ENCODE measurements at regions not wholly inside any gene's neighbourhood (a gene's known extent, or its start where the extent isn't known, plus 50 kb on each side); places are given as distances from the start of the nearest gene placed in this dataset.
A peak's percentile ranks its signal among the peaks of the same experiment; 100 is the strongest.

- Histone ChIP-seq H3K9ac (ENCODE audit: low read depth, low read length, poor library complexity) (peak overlapping the region; percentile 34), H2BK5ac (ENCODE audit: low read length) (no peak overlapping the region), H3K27me3 (ENCODE audit: control insufficient read depth in 3 of 3, insufficient read depth in 3 of 3, low read depth in 1 of 3, low read length in 3 of 3) (peaks cover 0 to 2% (median 0%) of the 10 kb centered on the region in 3 experiments), H3K4me1 (ENCODE audit: control insufficient read depth in 2 of 2, insufficient read depth in 1 of 2, low read depth in 1 of 2, low read length in 2 of 2) (peaks cover 0 to 3% of the 10 kb centered on the region in 2 donors), H3K27ac (replicated peaks; ENCODE audit: low read length) (no peak overlapping the region), H3K36me3 (replicated peaks in 1 of 2; ENCODE audit: control insufficient read depth in 2 of 2, insufficient read depth in 2 of 2, low read length in 2 of 2) (peaks cover 0 to 2% of the 10 kb centered on the region in 2 donors), H2AK5ac (ENCODE audit: low read depth, low read length) (peak overlapping the region; percentile 39), H3K4me2 (ENCODE audit: insufficient read depth, low read length, poor library complexity, severe bottlenecking) (no peak overlapping the region), H2BK15ac (ENCODE audit: low read length) (no peak overlapping the region), H3K4ac (ENCODE audit: low read length) (no peak overlapping the region), H3K23ac (ENCODE audit: low read depth, low read length, poor library complexity) (peak overlapping the region; percentile 57), H4K8ac (ENCODE audit: low read depth, low read length) (no peak overlapping the region), H2BK120ac (ENCODE audit: low read depth, low read length) (no peak overlapping the region), H4K91ac (ENCODE audit: low read depth, low read length, poor library complexity) (no peak overlapping the region), H3K79me1 (ENCODE audit: low read depth, low read length) (no peaks in the 10 kb centered on the region), H2BK12ac (ENCODE audit: low read length) (no peak overlapping the region), H3K18ac (ENCODE audit: low read length) (peak overlapping the region; percentile 63), H3K4me3 (ENCODE audit: low read length in 2 of 2) (no peak overlapping the region), H3K9me3 (replicated peaks in 1 of 2; ENCODE audit: control insufficient read depth in 2 of 2, insufficient read depth in 1 of 2, low read depth in 1 of 2, low read length in 2 of 2) (peaks cover 0 to 2% of the 10 kb centered on the region in 2 donors), H2AFZ (ENCODE audit: low read length) (no peak overlapping the region), H3K14ac (ENCODE audit: low read length) (no peak overlapping the region)
- WGBS, 2 donors (ENCODE audit: extremely low coverage in 2 of 2, insufficient read length in 2 of 2, insufficient replicate concordance in 1 of 2) = no CpG with 5 or more reads among the region's 7 CpGs
- DNase-seq (ENCODE audit: low spot score) = no peak
Observed at GRCh38 chr2:4675295-4675694, 971.9 kb downstream of the DCDC2C start.

- H4K91ac ChIP-seq (ENCODE audit: low read depth, low read length, poor library complexity) = no peak overlapping the region
- H2BK12ac ChIP-seq (ENCODE audit: low read length) = no peak overlapping the region
- no CpG with 5 or more reads among the region's 4 CpGs for WGBS, 2 donors (ENCODE audit: extremely low coverage in 2 of 2, insufficient read length in 2 of 2, insufficient replicate concordance in 1 of 2)
- peaks cover 0 to 2% of the 10 kb centered on the region in 2 donors for H3K9me3 ChIP-seq (replicated peaks in 1 of 2; ENCODE audit: control insufficient read depth in 2 of 2, insufficient read depth in 1 of 2, low read depth in 1 of 2, low read length in 2 of 2)
- H2BK120ac ChIP-seq (ENCODE audit: low read depth, low read length) = no peak overlapping the region
- no peak overlapping the region for H2BK15ac ChIP-seq (ENCODE audit: low read length)
- H3K23ac ChIP-seq (ENCODE audit: low read depth, low read length, poor library complexity) = no peak overlapping the region
- H3K4me1 ChIP-seq (ENCODE audit: control insufficient read depth in 2 of 2, insufficient read depth in 1 of 2, low read depth in 1 of 2, low read length in 2 of 2) = peaks cover 0 to 3% of the 10 kb centered on the region in 2 donors
- no peaks in the 10 kb centered on the region for H3K79me1 ChIP-seq (ENCODE audit: low read depth, low read length)
- no peak overlapping the region for H3K4me2 ChIP-seq (ENCODE audit: insufficient read depth, low read length, poor library complexity, severe bottlenecking)
- peaks cover 0 to 2% (median 0%) of the 10 kb centered on the region in 3 experiments for H3K27me3 ChIP-seq (ENCODE audit: control insufficient read depth in 3 of 3, insufficient read depth in 3 of 3, low read depth in 1 of 3, low read length in 3 of 3)
- no peak overlapping the region for H3K27ac ChIP-seq (replicated peaks; ENCODE audit: low read length)
- no peak overlapping the region for H2AK5ac ChIP-seq (ENCODE audit: low read depth, low read length)
- no peak overlapping the region for H2BK5ac ChIP-seq (ENCODE audit: low read length)
- no peak overlapping the region for H3K18ac ChIP-seq (ENCODE audit: low read length)
- H3K4me3 ChIP-seq (ENCODE audit: low read length in 2 of 2) = peak overlapping the region in 1 of 2 donors; percentile 49
- peaks cover 0 to 2% of the 10 kb centered on the region in 2 donors for H3K36me3 ChIP-seq (replicated peaks in 1 of 2; ENCODE audit: control insufficient read depth in 2 of 2, insufficient read depth in 2 of 2, low read length in 2 of 2)
- DNase-seq (ENCODE audit: low spot score) = no peak
- peak overlapping the region; percentile 8 for H3K9ac ChIP-seq (ENCODE audit: low read depth, low read length, poor library complexity)
- H3K14ac ChIP-seq (ENCODE audit: low read length) = no peak overlapping the region
- H4K8ac ChIP-seq (ENCODE audit: low read depth, low read length) = no peak overlapping the region
- no peak overlapping the region for H2AFZ ChIP-seq (ENCODE audit: low read length)
- no peak overlapping the region for H3K4ac ChIP-seq (ENCODE audit: low read length)
Observed at GRCh38 chr2:4678927-4679326, 975.6 kb downstream of the DCDC2C start.

DNA sequence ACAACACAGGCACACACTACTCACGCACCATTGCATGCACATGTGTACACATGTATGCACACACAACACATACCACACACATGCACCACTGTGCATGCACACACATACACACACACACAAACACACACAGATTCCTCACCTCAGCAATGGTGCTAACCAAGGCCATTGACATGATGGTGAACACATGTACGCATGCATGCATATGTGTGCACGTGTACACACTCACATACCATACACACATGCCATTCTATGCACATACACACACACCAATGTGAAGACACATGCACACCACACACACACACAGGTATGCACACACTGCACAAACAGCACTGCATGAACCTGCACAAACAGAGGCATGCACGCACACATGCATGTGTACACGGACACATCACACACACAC, 976.0 kb downstream of the DCDC2C start:
- H3K27me3 ChIP-seq (ENCODE audit: control insufficient read depth in 3 of 3, insufficient read depth in 3 of 3, low read depth in 1 of 3, low read length in 3 of 3) = peaks cover 0 to 2% (median 0%) of the 10 kb centered on the region in 3 experiments
- no peak overlapping the region for H2BK120ac ChIP-seq (ENCODE audit: low read depth, low read length)
- H4K8ac ChIP-seq (ENCODE audit: low read depth, low read length) = no peak overlapping the region
- peak overlapping the region; percentile 5 for H3K18ac ChIP-seq (ENCODE audit: low read length)
- no peak overlapping the region for H3K27ac ChIP-seq (replicated peaks; ENCODE audit: low read length)
- H3K23ac ChIP-seq (ENCODE audit: low read depth, low read length, poor library complexity) = peak overlapping the region; percentile 2
- no peak overlapping the region for H2BK15ac ChIP-seq (ENCODE audit: low read length)
- H3K9ac ChIP-seq (ENCODE audit: low read depth, low read length, poor library complexity) = peak overlapping the region; percentile 8
- H3K9me3 ChIP-seq (replicated peaks in 1 of 2; ENCODE audit: control insufficient read depth in 2 of 2, insufficient read depth in 1 of 2, low read depth in 1 of 2, low read length in 2 of 2) = peaks cover 0 to 2% of the 10 kb centered on the region in 2 donors
- no peak overlapping the region for H2BK12ac ChIP-seq (ENCODE audit: low read length)
- no peak overlapping the region for H3K4ac ChIP-seq (ENCODE audit: low read length)
- WGBS, 2 donors (ENCODE audit: extremely low coverage in 2 of 2, insufficient read length in 2 of 2, insufficient replicate concordance in 1 of 2) = no CpG with 5 or more reads among the region's 5 CpGs
- no peaks in the 10 kb centered on the region for H3K79me1 ChIP-seq (ENCODE audit: low read depth, low read length)
- no peak overlapping the region for H3K4me2 ChIP-seq (ENCODE audit: insufficient read depth, low read length, poor library complexity, severe bottlenecking)
- no peak overlapping the region for H2AFZ ChIP-seq (ENCODE audit: low read length)
- no peak overlapping the region for H3K14ac ChIP-seq (ENCODE audit: low read length)
- H4K91ac ChIP-seq (ENCODE audit: low read depth, low read length, poor library complexity) = no peak overlapping the region
- H3K4me3 ChIP-seq (ENCODE audit: low read length in 2 of 2) = peak overlapping the region in 1 of 2 donors; percentile 49
- H3K4me1 ChIP-seq (ENCODE audit: control insufficient read depth in 2 of 2, insufficient read depth in 1 of 2, low read depth in 1 of 2, low read length in 2 of 2) = peaks cover 0 to 3% of the 10 kb centered on the region in 2 donors
- H2BK5ac ChIP-seq (ENCODE audit: low read length) = no peak overlapping the region
- peaks cover 0 to 2% of the 10 kb centered on the region in 2 donors for H3K36me3 ChIP-seq (replicated peaks in 1 of 2; ENCODE audit: control insufficient read depth in 2 of 2, insufficient read depth in 2 of 2, low read length in 2 of 2)
- H2AK5ac ChIP-seq (ENCODE audit: low read depth, low read length) = no peak overlapping the region
- DNase-seq (ENCODE audit: low spot score) = no peak

DNA sequence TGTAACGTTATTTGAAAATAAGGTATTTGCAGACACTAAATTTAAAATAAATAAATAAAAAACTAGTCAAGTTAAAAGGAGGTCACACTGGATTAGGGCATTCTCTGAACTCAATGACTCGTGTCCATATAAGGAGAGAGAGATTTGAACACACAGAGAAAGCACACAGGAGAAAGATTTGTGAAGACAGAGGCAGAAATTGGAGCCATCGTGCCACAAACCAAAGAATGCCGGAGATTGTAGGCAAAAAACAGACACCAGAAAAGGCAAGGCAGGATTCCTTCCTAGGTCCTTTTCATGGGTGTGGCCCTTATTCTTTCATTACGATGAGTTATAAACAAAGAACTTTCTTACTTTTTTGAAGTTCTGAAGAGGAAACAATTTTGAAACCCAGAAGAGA, 981.5 kb downstream of the DCDC2C start:
- Histone ChIP-seq H4K91ac (ENCODE audit: low read depth, low read length, poor library complexity) (no peak overlapping the region), H4K8ac (ENCODE audit: low read depth, low read length) (no peak overlapping the region), H3K79me1 (ENCODE audit: low read depth, low read length) (no peaks in the 10 kb centered on the region), H3K4ac (ENCODE audit: low read length) (no peak overlapping the region), H3K18ac (ENCODE audit: low read length) (no peak overlapping the region), H3K4me1 (ENCODE audit: control insufficient read depth in 2 of 2, insufficient read depth in 1 of 2, low read depth in 1 of 2, low read length in 2 of 2) (no peaks in the 10 kb centered on the region), H2BK120ac (ENCODE audit: low read depth, low read length) (no peak overlapping the region), H2BK15ac (ENCODE audit: low read length) (no peak overlapping the region), H2AK5ac (ENCODE audit: low read depth, low read length) (no peak overlapping the region), H3K23ac (ENCODE audit: low read depth, low read length, poor library complexity) (no peak overlapping the region), H3K4me3 (ENCODE audit: low read length in 2 of 2) (no peak overlapping the region), H2AFZ (ENCODE audit: low read length) (no peak overlapping the region), H3K27ac (replicated peaks; ENCODE audit: low read length) (no peak overlapping the region), H3K9me3 (replicated peaks in 1 of 2; ENCODE audit: control insufficient read depth in 2 of 2, insufficient read depth in 1 of 2, low read depth in 1 of 2, low read length in 2 of 2) (no peaks in the 10 kb centered on the region), H3K4me2 (ENCODE audit: insufficient read depth, low read length, poor library complexity, severe bottlenecking) (no peak overlapping the region), H3K14ac (ENCODE audit: low read length) (no peak overlapping the region), H3K27me3 (ENCODE audit: control insufficient read depth in 3 of 3, insufficient read depth in 3 of 3, low read depth in 1 of 3, low read length in 3 of 3) (no peaks in the 10 kb centered on the region), H2BK12ac (ENCODE audit: low read length) (no peak overlapping the region), H3K36me3 (replicated peaks in 1 of 2; ENCODE audit: control insufficient read depth in 2 of 2, insufficient read depth in 2 of 2, low read length in 2 of 2) (no peaks in the 10 kb centered on the region), H2BK5ac (ENCODE audit: low read length) (no peak overlapping the region), H3K9ac (ENCODE audit: low read depth, low read length, poor library complexity) (no peak overlapping the region)
- WGBS, 2 donors (ENCODE audit: extremely low coverage in 2 of 2, insufficient read length in 2 of 2, insufficient replicate concordance in 1 of 2) = no CpG with 5 or more reads among the region's 5 CpGs
- no peak for DNase-seq (ENCODE audit: low spot score)
